Testis (tissue), 2 donors: ENCODE measurements at regions not wholly inside any gene's neighbourhood (a gene's known extent, or its start where the extent isn't known, plus 50 kb on each side); places are given as distances from the start of the nearest gene placed in this dataset.

Source experiments
- DNase-seq: peaks from one replicate; pipeline ENCODE4 v3.0.0-alpha.2; 2019
- H3K27ac ChIP-seq, 2 donors: fragments of 200-600 bp; sonication (generic); one replicate each; pipeline ENCODE4 v1.5.1; 2019
- H3K27me3 ChIP-seq: fragments of 200-600 bp; sonication (generic); one replicate; pipeline ENCODE4 v1.5.1; 2019
- H3K36me3 ChIP-seq: fragments of 200-600 bp; sonication (generic); one replicate; pipeline ENCODE4 v1.5.1; 2017; ENCODE audit warnings: low read depth; ENCODE audit errors: missing control alignments
- H3K4me1 ChIP-seq: fragments of 200-600 bp; sonication (generic); one replicate; pipeline ENCODE4 v1.5.1; 2019
- H3K4me3 ChIP-seq, 2 donors: fragments of 200-600 bp; sonication (generic); one replicate each; pipeline ENCODE4 v1.5.1; 2017 to 2019
- H3K9me3 ChIP-seq: fragments of 200-600 bp; sonication (generic); one replicate; pipeline ENCODE4 v1.5.1; 2017
- POLR2A ChIP-seq: fragments of 450-650 bp; IDR thresholded peaks from one replicate; pipeline ENCODE4 v1.6.1; 2017; ENCODE audit warnings: antibody characterized with exemption, mild to moderate bottlenecking, moderate library complexity
- WGBS, 2 donors: methylation state at CpG; one replicate each; pipeline ENCODE4 v1.1.5; 2018; 5-methylcytosine and 5-hydroxymethylcytosine counted together
- intact Hi-C: fragments of 100-400 bp; cut with DNase I; formaldehyde crosslinking; loops from one replicate; pipeline ENCODE4 v1.15.1; 2023; ENCODE audit warnings: low total_unique reads
- TF ChIP-seq, protein P1 (sequence below), 3 experiments: fragments of 450-650 bp in 2 of 3; fragments of 200-600 bp in 1 of 3; sonication (generic) in 1 of 3; IDR thresholded peaks; one replicate each; pipeline ENCODE4 v1.5.1; 2016 to 2019; ENCODE audit warnings: antibody characterized with exemption in 3 of 3, mild to moderate bottlenecking in 2 of 3, moderate library complexity in 1 of 3

DNA sequence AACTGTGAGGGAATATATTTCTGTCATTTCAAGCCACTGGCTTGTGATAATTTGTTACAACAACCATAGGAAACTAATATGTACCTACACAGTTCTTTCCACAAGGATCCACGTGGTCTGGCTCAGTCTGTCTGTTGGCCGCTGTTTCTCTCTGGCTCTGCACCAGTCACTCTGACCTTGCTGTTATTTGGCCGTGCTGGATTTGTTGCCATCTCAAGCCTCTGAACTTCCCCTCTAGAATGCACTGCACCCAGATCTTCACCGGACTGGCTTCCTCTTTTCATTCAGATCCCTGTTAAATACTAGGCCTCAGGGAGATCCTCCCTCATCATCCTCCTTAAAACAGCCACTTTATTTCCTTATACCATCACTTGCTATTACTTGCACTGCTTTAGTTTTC lies 446.8 kb downstream of the TFAP2B start:
- WGBS, 2 donors, result 33 to 62% methylated on average over 3 to 4 of the region's 4 CpGs
- Histone ChIP-seq H3K36me3 (no peaks in the 10 kb centered on the region), H3K27ac (no peak overlapping the region), H3K9me3 (no peaks in the 10 kb centered on the region), H3K4me1 (no peaks in the 10 kb centered on the region), H3K27me3 (no peaks in the 10 kb centered on the region), H3K4me3 (no peak overlapping the region)
- DNase-seq, result peak; percentile 21
- intact Hi-C loops, result no loop called here
- no peak for TF ChIP-seq POLR2A
- TF ChIP-seq, protein P1, sequence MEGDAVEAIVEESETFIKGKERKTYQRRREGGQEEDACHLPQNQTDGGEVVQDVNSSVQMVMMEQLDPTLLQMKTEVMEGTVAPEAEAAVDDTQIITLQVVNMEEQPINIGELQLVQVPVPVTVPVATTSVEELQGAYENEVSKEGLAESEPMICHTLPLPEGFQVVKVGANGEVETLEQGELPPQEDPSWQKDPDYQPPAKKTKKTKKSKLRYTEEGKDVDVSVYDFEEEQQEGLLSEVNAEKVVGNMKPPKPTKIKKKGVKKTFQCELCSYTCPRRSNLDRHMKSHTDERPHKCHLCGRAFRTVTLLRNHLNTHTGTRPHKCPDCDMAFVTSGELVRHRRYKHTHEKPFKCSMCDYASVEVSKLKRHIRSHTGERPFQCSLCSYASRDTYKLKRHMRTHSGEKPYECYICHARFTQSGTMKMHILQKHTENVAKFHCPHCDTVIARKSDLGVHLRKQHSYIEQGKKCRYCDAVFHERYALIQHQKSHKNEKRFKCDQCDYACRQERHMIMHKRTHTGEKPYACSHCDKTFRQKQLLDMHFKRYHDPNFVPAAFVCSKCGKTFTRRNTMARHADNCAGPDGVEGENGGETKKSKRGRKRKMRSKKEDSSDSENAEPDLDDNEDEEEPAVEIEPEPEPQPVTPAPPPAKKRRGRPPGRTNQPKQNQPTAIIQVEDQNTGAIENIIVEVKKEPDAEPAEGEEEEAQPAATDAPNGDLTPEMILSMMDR (IDR thresholded peaks at IDR 0.05), result no peak

DNA sequence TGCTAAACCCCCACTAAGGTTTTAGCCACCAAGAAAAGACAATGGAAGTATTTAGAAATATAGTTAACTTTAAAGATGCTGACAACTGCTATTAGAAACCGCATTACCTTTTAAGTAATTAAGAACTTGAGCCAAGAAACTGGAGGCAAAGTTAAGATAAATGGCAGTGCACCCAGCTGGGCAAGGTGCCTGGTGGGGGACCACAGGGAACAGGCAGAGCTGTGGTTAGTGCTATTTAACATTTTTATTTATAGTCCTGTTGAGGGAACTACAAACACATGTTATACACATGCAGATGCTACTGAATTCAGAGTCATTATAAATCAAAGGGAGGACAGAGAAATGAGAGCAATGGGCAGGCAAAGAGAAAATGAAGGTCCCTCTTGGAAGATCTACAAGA lies 447.9 kb downstream of the TFAP2B start:
- Histone ChIP-seq H3K36me3 (no peaks in the 10 kb centered on the region), H3K27me3 (no peaks in the 10 kb centered on the region), H3K4me3 (no peak overlapping the region), H3K4me1 (no peaks in the 10 kb centered on the region), H3K9me3 (no peaks in the 10 kb centered on the region), H3K27ac (no peak overlapping the region)
- no peak for DNase-seq
- 47 to 72% methylated on average over 1 of the region's 1 CpG for WGBS, 2 donors
- TF ChIP-seq POLR2A, result no peak
- TF ChIP-seq, protein P1 (IDR thresholded peaks at IDR 0.05), result no peak
- intact Hi-C loops, result no loop called here

DNA sequence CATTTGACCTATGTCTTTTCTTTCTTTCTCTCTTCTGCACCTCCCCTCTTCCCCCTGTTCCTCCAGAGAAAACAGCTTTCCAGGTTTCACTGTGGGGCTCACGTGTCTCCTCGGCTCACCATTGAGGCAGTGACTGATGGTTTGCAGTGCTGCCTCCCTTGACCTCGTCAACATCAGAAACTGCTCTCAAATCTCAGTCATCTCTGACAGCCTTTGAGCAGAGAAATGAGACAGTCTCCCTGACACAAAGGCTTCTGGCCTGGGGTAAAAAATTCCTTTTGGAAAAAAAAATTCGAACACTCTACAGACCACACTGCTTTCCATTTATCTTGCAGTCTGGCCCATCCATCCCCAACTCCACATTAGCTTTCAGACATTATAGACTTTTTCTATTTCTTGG lies 450.0 kb downstream of the TFAP2B start:
- Histone ChIP-seq H3K27me3 (no peaks in the 10 kb centered on the region), H3K36me3 (no peaks in the 10 kb centered on the region), H3K4me1 (no peaks in the 10 kb centered on the region), H3K9me3 (no peaks in the 10 kb centered on the region), H3K4me3 (no peak overlapping the region), H3K27ac (no peak overlapping the region)
- DNase-seq, result no peak
- TF ChIP-seq, protein P1 (IDR thresholded peaks at IDR 0.05), result no peak
- TF ChIP-seq POLR2A, result no peak
- 35 to 47% methylated on average over 4 of the region's 4 CpGs for WGBS, 2 donors
- intact Hi-C loops, result no loop called here

DNA sequence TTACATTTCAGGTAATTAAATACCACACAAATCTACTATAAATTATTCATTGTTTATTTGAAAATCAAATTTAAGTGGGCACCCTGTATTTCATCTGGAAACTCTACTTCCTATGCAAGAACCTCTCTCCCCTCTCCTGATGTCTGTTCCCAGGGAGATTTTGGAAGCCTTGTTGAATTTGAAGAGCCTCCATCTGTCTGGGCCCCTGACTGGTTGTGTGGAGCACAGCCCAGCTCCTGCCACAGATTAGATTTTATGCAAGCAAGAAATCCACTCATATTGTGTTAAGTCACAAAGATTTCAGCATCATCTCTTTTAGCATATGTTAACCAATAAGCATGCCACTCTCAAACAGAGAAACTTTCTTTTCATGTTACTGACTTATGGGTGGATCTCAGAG lies 451.2 kb downstream of the TFAP2B start:
- Histone ChIP-seq H3K4me3 (no peak overlapping the region), H3K27me3 (no peaks in the 10 kb centered on the region), H3K9me3 (no peaks in the 10 kb centered on the region), H3K27ac (no peak overlapping the region), H3K4me1 (no peaks in the 10 kb centered on the region), H3K36me3 (no peaks in the 10 kb centered on the region)
- TF ChIP-seq, protein P1 (IDR thresholded peaks at IDR 0.05), result no peak
- TF ChIP-seq POLR2A, result no peak
- no peak for DNase-seq
- intact Hi-C loops, result no loop called here

DNA sequence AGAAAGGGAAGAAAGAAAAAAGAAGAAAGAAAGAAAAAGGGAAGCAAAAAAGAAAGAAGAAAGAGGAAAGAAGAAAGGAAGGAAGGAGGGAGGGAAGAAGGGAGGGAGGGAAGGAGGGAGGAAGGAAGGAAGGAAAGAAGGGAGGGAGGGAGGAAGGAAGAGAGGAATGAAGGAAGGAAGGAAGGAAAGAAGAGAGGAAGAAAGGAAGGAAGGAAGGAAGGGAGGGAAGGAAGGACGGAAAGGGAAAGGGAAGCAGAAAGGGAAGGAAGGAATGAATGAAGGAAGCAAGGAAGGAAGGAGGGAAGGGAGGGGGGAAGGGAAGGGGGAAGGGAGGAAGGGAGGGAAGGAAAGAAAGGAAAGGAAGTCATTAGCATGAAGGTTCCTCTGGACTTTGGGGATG lies 452.9 kb downstream of the TFAP2B start:
- no peaks in the 10 kb centered on the region for H3K36me3 ChIP-seq
- no peak for TF ChIP-seq POLR2A
- TF ChIP-seq, protein P1 (IDR thresholded peaks at IDR 0.05), result no peak
- WGBS, 2 donors, result 83 to 95% methylated on average over 1 of the region's 1 CpG
- intact Hi-C loops, result no loop called here
- H3K27ac ChIP-seq, result no peak overlapping the region
- H3K4me3 ChIP-seq, result no peak overlapping the region
- DNase-seq, result no peak
- H3K4me1 ChIP-seq, result no peaks in the 10 kb centered on the region
- H3K9me3 ChIP-seq, result no peaks in the 10 kb centered on the region
- no peaks in the 10 kb centered on the region for H3K27me3 ChIP-seq
